ENCODE measurements at regions not wholly inside any gene's neighbourhood (a gene's known extent, or its start where the extent isn't known, plus 50 kb on each side); places are given as distances from the start of the nearest gene placed in this dataset.

DNA sequence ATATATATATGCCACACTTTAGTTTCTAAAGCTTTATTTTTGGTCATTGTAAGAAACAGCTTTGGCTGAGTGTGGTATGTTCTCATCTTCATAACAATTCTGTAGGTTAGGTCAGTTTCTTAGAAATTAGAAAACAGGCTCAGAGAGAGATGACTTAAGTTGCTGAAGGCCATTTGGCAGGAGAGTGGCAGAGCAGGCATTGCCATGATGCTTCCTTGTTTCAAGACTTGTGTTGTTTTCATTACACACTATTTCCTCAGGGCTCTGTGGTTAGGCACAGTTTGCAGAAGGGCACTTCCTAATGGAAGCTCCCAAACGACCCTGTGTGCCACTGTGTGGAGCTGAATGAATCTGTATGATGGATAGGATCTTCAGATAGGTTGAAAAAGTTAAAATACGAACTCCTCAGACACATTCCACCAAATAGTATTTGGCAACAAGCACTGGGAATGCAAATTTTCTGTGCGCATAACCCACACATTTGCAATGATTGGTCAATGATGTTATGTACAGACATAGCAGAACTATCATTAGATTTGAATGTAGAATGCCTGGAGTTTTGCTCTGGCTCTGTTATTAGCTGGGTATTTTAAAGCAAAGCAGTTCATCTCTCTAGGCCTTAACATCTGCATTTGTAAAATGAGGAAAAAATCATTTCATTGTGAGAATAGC lies 274.3 kb upstream of the HS3ST1 start:
- no peak for TF ChIP-seq JUND (IDR thresholded peaks at IDR 0.05)
- TF ChIP-seq, protein P1, sequence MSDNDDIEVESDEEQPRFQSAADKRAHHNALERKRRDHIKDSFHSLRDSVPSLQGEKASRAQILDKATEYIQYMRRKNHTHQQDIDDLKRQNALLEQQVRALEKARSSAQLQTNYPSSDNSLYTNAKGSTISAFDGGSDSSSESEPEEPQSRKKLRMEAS (IDR thresholded peaks at IDR 0.05), result no peak
- TF ChIP-seq, protein P2, sequence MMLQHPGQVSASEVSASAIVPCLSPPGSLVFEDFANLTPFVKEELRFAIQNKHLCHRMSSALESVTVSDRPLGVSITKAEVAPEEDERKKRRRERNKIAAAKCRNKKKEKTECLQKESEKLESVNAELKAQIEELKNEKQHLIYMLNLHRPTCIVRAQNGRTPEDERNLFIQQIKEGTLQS (IDR thresholded peaks at IDR 0.05), result no peak
- TF ChIP-seq RAD21 (IDR thresholded peaks at IDR 0.05), result no peak
- TF ChIP-seq, protein P3, sequence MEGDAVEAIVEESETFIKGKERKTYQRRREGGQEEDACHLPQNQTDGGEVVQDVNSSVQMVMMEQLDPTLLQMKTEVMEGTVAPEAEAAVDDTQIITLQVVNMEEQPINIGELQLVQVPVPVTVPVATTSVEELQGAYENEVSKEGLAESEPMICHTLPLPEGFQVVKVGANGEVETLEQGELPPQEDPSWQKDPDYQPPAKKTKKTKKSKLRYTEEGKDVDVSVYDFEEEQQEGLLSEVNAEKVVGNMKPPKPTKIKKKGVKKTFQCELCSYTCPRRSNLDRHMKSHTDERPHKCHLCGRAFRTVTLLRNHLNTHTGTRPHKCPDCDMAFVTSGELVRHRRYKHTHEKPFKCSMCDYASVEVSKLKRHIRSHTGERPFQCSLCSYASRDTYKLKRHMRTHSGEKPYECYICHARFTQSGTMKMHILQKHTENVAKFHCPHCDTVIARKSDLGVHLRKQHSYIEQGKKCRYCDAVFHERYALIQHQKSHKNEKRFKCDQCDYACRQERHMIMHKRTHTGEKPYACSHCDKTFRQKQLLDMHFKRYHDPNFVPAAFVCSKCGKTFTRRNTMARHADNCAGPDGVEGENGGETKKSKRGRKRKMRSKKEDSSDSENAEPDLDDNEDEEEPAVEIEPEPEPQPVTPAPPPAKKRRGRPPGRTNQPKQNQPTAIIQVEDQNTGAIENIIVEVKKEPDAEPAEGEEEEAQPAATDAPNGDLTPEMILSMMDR (IDR thresholded peaks at IDR 0.05; ENCODE audit: low read depth, low read length, missing input control), result no peak
- no peak for TF ChIP-seq HNF4A (conservative IDR thresholded peaks at IDR 0.05)
- no peak for TF ChIP-seq TAF1 (conservative IDR thresholded peaks at IDR 0.05)
- TF ChIP-seq, protein P4, sequence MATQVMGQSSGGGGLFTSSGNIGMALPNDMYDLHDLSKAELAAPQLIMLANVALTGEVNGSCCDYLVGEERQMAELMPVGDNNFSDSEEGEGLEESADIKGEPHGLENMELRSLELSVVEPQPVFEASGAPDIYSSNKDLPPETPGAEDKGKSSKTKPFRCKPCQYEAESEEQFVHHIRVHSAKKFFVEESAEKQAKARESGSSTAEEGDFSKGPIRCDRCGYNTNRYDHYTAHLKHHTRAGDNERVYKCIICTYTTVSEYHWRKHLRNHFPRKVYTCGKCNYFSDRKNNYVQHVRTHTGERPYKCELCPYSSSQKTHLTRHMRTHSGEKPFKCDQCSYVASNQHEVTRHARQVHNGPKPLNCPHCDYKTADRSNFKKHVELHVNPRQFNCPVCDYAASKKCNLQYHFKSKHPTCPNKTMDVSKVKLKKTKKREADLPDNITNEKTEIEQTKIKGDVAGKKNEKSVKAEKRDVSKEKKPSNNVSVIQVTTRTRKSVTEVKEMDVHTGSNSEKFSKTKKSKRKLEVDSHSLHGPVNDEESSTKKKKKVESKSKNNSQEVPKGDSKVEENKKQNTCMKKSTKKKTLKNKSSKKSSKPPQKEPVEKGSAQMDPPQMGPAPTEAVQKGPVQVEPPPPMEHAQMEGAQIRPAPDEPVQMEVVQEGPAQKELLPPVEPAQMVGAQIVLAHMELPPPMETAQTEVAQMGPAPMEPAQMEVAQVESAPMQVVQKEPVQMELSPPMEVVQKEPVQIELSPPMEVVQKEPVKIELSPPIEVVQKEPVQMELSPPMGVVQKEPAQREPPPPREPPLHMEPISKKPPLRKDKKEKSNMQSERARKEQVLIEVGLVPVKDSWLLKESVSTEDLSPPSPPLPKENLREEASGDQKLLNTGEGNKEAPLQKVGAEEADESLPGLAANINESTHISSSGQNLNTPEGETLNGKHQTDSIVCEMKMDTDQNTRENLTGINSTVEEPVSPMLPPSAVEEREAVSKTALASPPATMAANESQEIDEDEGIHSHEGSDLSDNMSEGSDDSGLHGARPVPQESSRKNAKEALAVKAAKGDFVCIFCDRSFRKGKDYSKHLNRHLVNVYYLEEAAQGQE (IDR thresholded peaks at IDR 0.05), result no peak
